ENCODE measurements at regions not wholly inside any gene's neighbourhood (a gene's known extent, or its start where the extent isn't known, plus 50 kb on each side); places are given as distances from the start of the nearest gene placed in this dataset.

GRCh38 chr2:180535289-180535688 is 445.1 kb upstream of the UBE2E3 start:
- TF ChIP-seq, protein P1, sequence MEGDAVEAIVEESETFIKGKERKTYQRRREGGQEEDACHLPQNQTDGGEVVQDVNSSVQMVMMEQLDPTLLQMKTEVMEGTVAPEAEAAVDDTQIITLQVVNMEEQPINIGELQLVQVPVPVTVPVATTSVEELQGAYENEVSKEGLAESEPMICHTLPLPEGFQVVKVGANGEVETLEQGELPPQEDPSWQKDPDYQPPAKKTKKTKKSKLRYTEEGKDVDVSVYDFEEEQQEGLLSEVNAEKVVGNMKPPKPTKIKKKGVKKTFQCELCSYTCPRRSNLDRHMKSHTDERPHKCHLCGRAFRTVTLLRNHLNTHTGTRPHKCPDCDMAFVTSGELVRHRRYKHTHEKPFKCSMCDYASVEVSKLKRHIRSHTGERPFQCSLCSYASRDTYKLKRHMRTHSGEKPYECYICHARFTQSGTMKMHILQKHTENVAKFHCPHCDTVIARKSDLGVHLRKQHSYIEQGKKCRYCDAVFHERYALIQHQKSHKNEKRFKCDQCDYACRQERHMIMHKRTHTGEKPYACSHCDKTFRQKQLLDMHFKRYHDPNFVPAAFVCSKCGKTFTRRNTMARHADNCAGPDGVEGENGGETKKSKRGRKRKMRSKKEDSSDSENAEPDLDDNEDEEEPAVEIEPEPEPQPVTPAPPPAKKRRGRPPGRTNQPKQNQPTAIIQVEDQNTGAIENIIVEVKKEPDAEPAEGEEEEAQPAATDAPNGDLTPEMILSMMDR (conservative IDR thresholded peaks at IDR 0.05; ENCODE audit: low read depth, low read length) = no peak
- TF ChIP-seq SMC3 (IDR thresholded peaks at IDR 0.05; ENCODE audit: low read depth, low read length) = no peak
